Lower leg skin (tissue), 3 donors: ENCODE measurements at regions not wholly inside any gene's neighbourhood (a gene's known extent, or its start where the extent isn't known, plus 50 kb on each side); places are given as distances from the start of the nearest gene placed in this dataset.

Experiments used
- CTCF ChIP-seq, 3 donors: fragments of 450-650 bp; IDR thresholded peaks; one replicate each; pipeline ENCODE4 v1.5.1; 2016; ENCODE audit warnings: antibody characterized with exemption in 3 of 3, mild to moderate bottlenecking in 3 of 3, moderate library complexity in 2 of 3
- POLR2A ChIP-seq, 2 donors: fragments of 450-650 bp; IDR thresholded peaks; one replicate each; pipeline ENCODE4 v1.6.1; 2016 to 2017; ENCODE audit warnings: antibody characterized with exemption in 2 of 2, mild to moderate bottlenecking in 1 of 2, moderate library complexity in 1 of 2

DNA sequence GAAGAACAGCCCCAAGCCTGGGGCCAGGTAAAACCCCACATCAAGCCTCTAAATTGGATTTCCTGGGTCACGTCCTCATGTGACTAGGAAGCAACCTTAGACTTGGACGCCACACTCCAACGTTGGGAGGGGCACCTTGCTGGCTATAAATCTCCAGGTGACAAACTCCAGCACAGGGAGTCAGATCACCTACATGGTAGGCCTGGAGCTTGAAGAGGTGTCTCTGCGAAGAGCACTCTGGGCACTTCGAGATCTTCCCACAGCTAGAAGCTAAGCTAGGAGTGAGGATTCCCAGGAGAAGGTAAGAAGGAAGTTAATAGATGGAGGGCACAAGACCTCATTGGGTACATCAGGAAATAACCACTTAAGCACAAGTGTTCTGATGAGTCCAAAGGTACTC, 77.1 kb upstream of the GNAZ start:
- TF ChIP-seq CTCF (IDR thresholded peaks at IDR 0.05) (no peak), POLR2A (IDR thresholded peaks at IDR 0.05) (no peak)
